LNCaP clone FGC (cell line): ENCODE measurements at regions not wholly inside any gene's neighbourhood (a gene's known extent, or its start where the extent isn't known, plus 50 kb on each side); places are given as distances from the start of the nearest gene placed in this dataset.

Experiments
- DNase-seq: peaks from one replicate; pipeline ENCODE4 v3.0.0-alpha.2; 2011; ENCODE audit warnings: low read depth
- H3K4me3 ChIP-seq: 2 replicates; pipeline ENCODE4 v1.5.1; 2011; ENCODE audit warnings: mild to moderate bottlenecking, low read depth, low read length, control low read depth
- TF ChIP-seq, protein P1 (sequence below): IDR thresholded peaks from 2 replicates; pipeline ENCODE4 v1.5.1; 2012; ENCODE audit warnings: mild to moderate bottlenecking; ENCODE audit not compliant: control insufficient read depth, insufficient read depth; ENCODE audit errors: extremely low read depth

GRCh38 chr2:123371535-123371934 lies 653.6 kb upstream of the CNTNAP5 start:
- H3K4me3 ChIP-seq = no peak overlapping the region
- no peak for DNase-seq
- TF ChIP-seq, protein P1, sequence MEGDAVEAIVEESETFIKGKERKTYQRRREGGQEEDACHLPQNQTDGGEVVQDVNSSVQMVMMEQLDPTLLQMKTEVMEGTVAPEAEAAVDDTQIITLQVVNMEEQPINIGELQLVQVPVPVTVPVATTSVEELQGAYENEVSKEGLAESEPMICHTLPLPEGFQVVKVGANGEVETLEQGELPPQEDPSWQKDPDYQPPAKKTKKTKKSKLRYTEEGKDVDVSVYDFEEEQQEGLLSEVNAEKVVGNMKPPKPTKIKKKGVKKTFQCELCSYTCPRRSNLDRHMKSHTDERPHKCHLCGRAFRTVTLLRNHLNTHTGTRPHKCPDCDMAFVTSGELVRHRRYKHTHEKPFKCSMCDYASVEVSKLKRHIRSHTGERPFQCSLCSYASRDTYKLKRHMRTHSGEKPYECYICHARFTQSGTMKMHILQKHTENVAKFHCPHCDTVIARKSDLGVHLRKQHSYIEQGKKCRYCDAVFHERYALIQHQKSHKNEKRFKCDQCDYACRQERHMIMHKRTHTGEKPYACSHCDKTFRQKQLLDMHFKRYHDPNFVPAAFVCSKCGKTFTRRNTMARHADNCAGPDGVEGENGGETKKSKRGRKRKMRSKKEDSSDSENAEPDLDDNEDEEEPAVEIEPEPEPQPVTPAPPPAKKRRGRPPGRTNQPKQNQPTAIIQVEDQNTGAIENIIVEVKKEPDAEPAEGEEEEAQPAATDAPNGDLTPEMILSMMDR = no peak

GRCh38 chr2:123380370-123380935 lies 644.6 kb upstream of the CNTNAP5 start:
- no peak overlapping the region for H3K4me3 ChIP-seq
- TF ChIP-seq, protein P1 = no peak
- DNase-seq = no peak

DNA sequence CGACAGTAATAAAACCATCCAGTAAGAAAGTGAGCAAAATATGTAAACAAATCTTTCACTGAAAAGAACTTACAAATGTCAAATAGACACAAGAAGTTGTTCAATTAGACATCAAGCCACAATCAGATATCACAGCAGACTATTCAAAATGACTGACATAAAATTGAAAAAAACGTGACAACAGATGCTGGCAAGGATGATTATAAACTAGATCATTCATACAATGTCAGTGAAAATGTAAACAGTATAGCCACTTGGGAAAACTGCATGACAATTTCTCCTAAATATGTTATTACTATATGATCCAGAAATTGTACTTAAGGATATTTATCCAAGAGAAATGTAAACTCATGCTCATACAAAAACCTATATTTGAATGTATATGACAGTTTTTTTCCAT lies 609.4 kb upstream of the CNTNAP5 start:
- DNase-seq = no peak
- TF ChIP-seq, protein P1 = no peak
- H3K4me3 ChIP-seq = no peak overlapping the region

- DNase-seq = no peak
- TF ChIP-seq, protein P1 = no peak
Observed at GRCh38 chr2:123419976-123420375, 605.1 kb upstream of the CNTNAP5 start.

GRCh38 chr2:123434546-123435395 lies 590.3 kb upstream of the CNTNAP5 start:
- DNase-seq = no peak
- TF ChIP-seq, protein P1 = no peak

More at GRCh38 chr2:123419976-123420375, 605.1 kb upstream of the CNTNAP5 start:
- H3K4me3 ChIP-seq = no peak overlapping the region

DNA sequence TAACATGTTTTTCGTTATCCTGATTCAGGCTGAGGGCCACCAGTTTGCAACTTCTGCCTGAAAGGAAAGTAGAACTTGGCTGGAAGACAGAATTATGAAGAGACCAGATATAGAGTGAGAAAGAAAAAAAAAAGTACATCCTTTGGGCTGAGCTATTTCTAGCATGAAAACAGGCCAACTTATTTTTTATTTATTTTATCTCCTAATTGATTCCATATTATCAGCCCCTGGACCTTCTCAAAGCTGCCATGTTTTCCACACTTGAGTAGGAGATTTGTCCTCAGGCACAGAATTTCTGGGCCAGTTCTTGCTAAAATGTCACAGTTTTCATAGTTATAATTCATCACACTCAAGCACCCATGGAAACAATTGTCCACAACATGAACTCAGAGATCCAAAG lies 586.8 kb upstream of the CNTNAP5 start:
- no peak overlapping the region for H3K4me3 ChIP-seq
- TF ChIP-seq, protein P1 = no peak
- DNase-seq = no peak

More at GRCh38 chr2:123434546-123435395, 590.3 kb upstream of the CNTNAP5 start:
- H3K4me3 ChIP-seq = no peak overlapping the region

DNA sequence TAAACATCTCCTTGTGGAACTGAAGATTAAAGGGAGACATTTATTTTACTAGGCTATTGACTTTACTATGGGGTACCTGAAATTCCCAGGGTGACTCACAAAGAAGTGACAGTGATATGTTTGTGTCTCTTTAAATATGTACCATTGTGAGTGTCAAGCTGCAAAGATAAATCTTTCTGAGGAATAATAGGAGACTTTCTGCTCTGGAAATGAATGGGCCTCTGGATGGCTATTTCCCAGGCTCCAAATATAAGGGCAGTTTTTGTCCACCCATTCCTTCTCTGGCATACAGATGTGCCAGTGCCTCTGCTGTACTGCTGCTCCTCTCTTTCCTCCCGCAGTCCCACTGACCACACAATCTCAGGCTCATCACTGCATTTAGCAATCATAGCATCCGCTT lies 586.4 kb upstream of the CNTNAP5 start:
- DNase-seq = no peak
- TF ChIP-seq, protein P1 = no peak
- no peak overlapping the region for H3K4me3 ChIP-seq
